ENCODE measurements at regions not wholly inside any gene's neighbourhood (a gene's known extent, or its start where the extent isn't known, plus 50 kb on each side); places are given as distances from the start of the nearest gene placed in this dataset.

DNA sequence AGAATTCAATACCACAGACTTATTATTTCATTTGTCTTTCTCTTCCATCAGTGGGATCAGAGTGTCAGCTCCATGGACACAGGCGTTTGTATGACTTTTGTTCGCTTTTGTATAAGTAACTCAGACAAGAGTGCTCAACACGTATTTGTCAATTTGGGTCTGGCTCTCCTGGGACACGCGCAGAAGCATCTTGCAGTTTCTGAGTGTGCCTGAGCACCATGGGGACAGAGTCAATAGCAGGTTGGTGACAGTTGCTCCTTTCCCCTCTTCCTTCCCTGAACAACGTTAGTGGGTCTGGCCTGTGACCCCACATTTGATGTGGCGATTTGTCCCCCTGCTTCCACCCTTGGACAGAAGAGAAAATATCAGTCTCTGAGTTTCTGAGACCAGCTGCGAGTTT is 120.4 kb upstream of the SDK1 start:
- no peak for TF ChIP-seq CEBPB (IDR thresholded peaks at IDR 0.05)
- TF ChIP-seq NFIC (IDR thresholded peaks at IDR 0.05) = no peak
- TF ChIP-seq REST (IDR thresholded peaks at IDR 0.05; ENCODE audit: low read depth) = no peak
- no peak for TF ChIP-seq YY1 (IDR thresholded peaks at IDR 0.05; ENCODE audit: low read depth)
- TF ChIP-seq RAD21 (IDR thresholded peaks at IDR 0.05; ENCODE audit: low read depth) = no peak
- TF ChIP-seq FOXM1 (IDR thresholded peaks at IDR 0.05; ENCODE audit: borderline replicate concordance, low read depth) = no peak
- TF ChIP-seq TCF12 (IDR thresholded peaks at IDR 0.05; ENCODE audit: low read depth) = no peak
